IMR-90 (cell line): ENCODE measurements at regions not wholly inside any gene's neighbourhood (a gene's known extent, or its start where the extent isn't known, plus 50 kb on each side); places are given as distances from the start of the nearest gene placed in this dataset.
A peak's percentile ranks its signal among the peaks of the same experiment; 100 is the strongest.

Experiments
- ATAC-seq: fragments of 200-7000 bp; cut with Tn5 transposase; 2 replicates; pipeline ENCODE4 v1.9.1; 2020; ENCODE audit warnings: low read depth, mild to moderate bottlenecking, moderate library complexity
- BruUV-seq: library from RNA; stranded (reverse); fragments of 400-500 nt; replicated peaks from 2 replicates; lab custom pipeline; 2021; lab: Mats Ljungman, UMichigan
- CTCF ChIA-PET: fragments of 300-600 bp; formaldehyde crosslinking; extraction: SDS; loops from one replicate; lab custom pipeline; 2021; ENCODE audit warnings: antibody characterized with exemption; lab: Yijun Ruan, JAX
- POLR2A ChIA-PET: fragments of 300-600 bp; sonication (Branson Sonifier 250); formaldehyde crosslinking; loops from one replicate; lab custom pipeline; 2022; ENCODE audit warnings: antibody characterized with exemption; ENCODE audit not compliant: unreplicated experiment; lab: Charles Lee
- DNase-seq: peaks from one replicate; pipeline ENCODE4 v3.0.0; 2013
- H2AFZ ChIP-seq: replicated peaks from 2 replicates; pipeline ENCODE3; 2013; ENCODE audit warnings: low read length, mild to moderate bottlenecking; ENCODE audit not compliant: poor library complexity
- H2AK5ac ChIP-seq: 2 replicates; pipeline ENCODE4 v1.6.1; 2013; ENCODE audit warnings: low read depth, low read length, inconsistent platforms
- H2AK9ac ChIP-seq: replicated peaks from 2 replicates; pipeline ENCODE3; 2013; ENCODE audit warnings: mild to moderate bottlenecking, low read depth, low read length, moderate library complexity; ENCODE audit not compliant: poor library complexity
- H2BK120ac ChIP-seq: 2 replicates; pipeline ENCODE4 v1.6.1; 2013; ENCODE audit warnings: low read depth, low read length, inconsistent platforms
- H2BK15ac ChIP-seq: 3 replicates; pipeline ENCODE4 v1.6.1; 2013; ENCODE audit warnings: low read depth, low read length, inconsistent platforms
- H2BK20ac ChIP-seq: 2 replicates; pipeline ENCODE4 v1.6.1; 2013; ENCODE audit warnings: low read depth, mild to moderate bottlenecking, inconsistent platforms, low read length, moderate library complexity
- H2BK5ac ChIP-seq: 2 replicates; pipeline ENCODE4 v1.6.1; 2013; ENCODE audit warnings: mild to moderate bottlenecking, low read depth, low read length, inconsistent platforms; ENCODE audit not compliant: poor library complexity, severe bottlenecking
- H3K14ac ChIP-seq: replicated peaks from 2 replicates; pipeline ENCODE4 v1.6.1; 2013; ENCODE audit warnings: low read depth, low read length, inconsistent platforms
- H3K18ac ChIP-seq: 2 replicates; pipeline ENCODE4 v1.6.1; 2013; ENCODE audit warnings: low read depth, low read length, control low read depth
- H3K23ac ChIP-seq: 2 replicates; pipeline ENCODE4 v1.6.1; 2013; ENCODE audit warnings: low read depth, low read length, inconsistent platforms
- H3K27ac ChIP-seq: 2 replicates; pipeline ENCODE4 v1.5.1; 2013; ENCODE audit warnings: mild to moderate bottlenecking, control low read depth, low read length; ENCODE audit not compliant: insufficient read depth
- H3K27me3 ChIP-seq: 2 replicates; pipeline ENCODE4 v1.6.1; 2013; ENCODE audit warnings: low read length; ENCODE audit not compliant: control insufficient read depth, insufficient read depth
- H3K36me3 ChIP-seq: 2 replicates; pipeline ENCODE4 v1.6.1; 2013; ENCODE audit warnings: low read length, mixed read lengths; ENCODE audit not compliant: control insufficient read depth, insufficient read depth
- H3K4ac ChIP-seq: 2 replicates; pipeline ENCODE4 v1.6.1; 2013; ENCODE audit warnings: low read depth, low read length, inconsistent platforms
- H3K4me1 ChIP-seq: 2 replicates; pipeline ENCODE4 v1.6.1; 2013; ENCODE audit warnings: low read length, mixed read lengths; ENCODE audit not compliant: control insufficient read depth, insufficient read depth
- H3K4me2 ChIP-seq: 2 replicates; pipeline ENCODE4 v1.6.1; 2013; ENCODE audit warnings: low read depth, mild to moderate bottlenecking, control low read depth, low read length, moderate library complexity
- H3K4me3 ChIP-seq: 2 replicates; pipeline ENCODE4 v1.5.1; 2013; ENCODE audit warnings: low read depth, mild to moderate bottlenecking, control low read depth, low read length, moderate library complexity; ENCODE audit not compliant: insufficient read depth
- H3K56ac ChIP-seq: 2 replicates; pipeline ENCODE4 v1.6.1; 2013; ENCODE audit warnings: low read length, inconsistent platforms; ENCODE audit not compliant: insufficient read depth; ENCODE audit errors: extremely low read depth
- H3K79me1 ChIP-seq, 2 experiments: 2 replicates each; pipeline ENCODE4 v1.6.1; 2013; ENCODE audit warnings: low read length in 2 of 2, inconsistent platforms in 1 of 2, low read depth in 1 of 2
- H3K9ac ChIP-seq: 2 replicates; pipeline ENCODE4 v1.6.1; 2013; ENCODE audit warnings: low read depth, low read length, control low read depth
- H3K9me1 ChIP-seq: 2 replicates; pipeline ENCODE4 v1.6.1; 2013; ENCODE audit warnings: low read length, inconsistent platforms; ENCODE audit not compliant: insufficient read depth
- H3K9me3 ChIP-seq: 2 replicates; pipeline ENCODE4 v1.6.1; 2013; ENCODE audit warnings: low read length; ENCODE audit not compliant: control insufficient read depth, insufficient read depth
- H4K20me1 ChIP-seq: 2 replicates; pipeline ENCODE4 v1.6.1; 2013; ENCODE audit warnings: low read length, inconsistent platforms; ENCODE audit not compliant: insufficient read depth
- H4K5ac ChIP-seq: 2 replicates; pipeline ENCODE4 v1.6.1; 2013; ENCODE audit warnings: mild to moderate bottlenecking, low read depth, low read length, control low read depth
- H4K8ac ChIP-seq, 2 experiments: 2 replicates each; pipeline ENCODE4 v1.6.1; 2013; ENCODE audit warnings: low read depth in 2 of 2, low read length in 2 of 2, control low read depth in 1 of 2, inconsistent platforms in 1 of 2
- H4K91ac ChIP-seq: 2 replicates; pipeline ENCODE4 v1.6.1; 2013; ENCODE audit warnings: low read depth, low read length, inconsistent platforms; ENCODE audit not compliant: insufficient read depth
- FOS ChIP-seq: fragments of 150-350 bp; IDR thresholded peaks from 2 replicates; pipeline ENCODE4 v1.6.1; 2016; ENCODE audit warnings: low read depth, low read length
- RAD21 ChIP-seq: IDR thresholded peaks from 2 replicates; pipeline ENCODE4 v1.6.1; 2012; ENCODE audit warnings: low read length, improper control_type of control experiment
- SMC3 ChIP-seq: fragments of 150-350 bp; IDR thresholded peaks from 2 replicates; pipeline ENCODE4 v1.6.1; 2016; ENCODE audit warnings: low read depth, mild to moderate bottlenecking, antibody characterized with exemption, low read length, moderate library complexity
- WGBS, 2 experiments: methylation state at CpG; one replicate each; pipeline versions ENCODE4 v1.1.5 to v1.1.7; 2013; ENCODE audit warnings: missing lambda C conversion rate in 2 of 2; ENCODE audit not compliant: insufficient read length in 1 of 2; ENCODE audit errors: extremely low coverage in 2 of 2; 5-methylcytosine and 5-hydroxymethylcytosine counted together
- dilution Hi-C: fragments of 300-500 bp; cut with HindIII; formaldehyde crosslinking; loops from one replicate; pipeline ENCODE4 v1.14.3; 2018; ENCODE audit warnings: low sequenced_read_pairs; ENCODE audit not compliant: unreplicated experiment
- in situ Hi-C: fragments of 300-500 bp; cut with MboI; formaldehyde crosslinking; loops from 3 replicates; pipeline ENCODE4 v1.14.3; 2019; ENCODE audit warnings: low sequenced_read_pairs, inconsistent platforms, mixed read lengths
- intact Hi-C: fragments of 100-400 bp; cut with micrococcal nuclease; formaldehyde crosslinking; loops from 2 replicates; pipeline ENCODE4 v1.10.0; 2022
- TF ChIP-seq, protein P1 (sequence below): conservative IDR thresholded peaks from 2 replicates; pipeline ENCODE4 v1.5.1; 2012; ENCODE audit warnings: mild to moderate bottlenecking, low read depth, low read length, improper control_type of control experiment

DNA sequence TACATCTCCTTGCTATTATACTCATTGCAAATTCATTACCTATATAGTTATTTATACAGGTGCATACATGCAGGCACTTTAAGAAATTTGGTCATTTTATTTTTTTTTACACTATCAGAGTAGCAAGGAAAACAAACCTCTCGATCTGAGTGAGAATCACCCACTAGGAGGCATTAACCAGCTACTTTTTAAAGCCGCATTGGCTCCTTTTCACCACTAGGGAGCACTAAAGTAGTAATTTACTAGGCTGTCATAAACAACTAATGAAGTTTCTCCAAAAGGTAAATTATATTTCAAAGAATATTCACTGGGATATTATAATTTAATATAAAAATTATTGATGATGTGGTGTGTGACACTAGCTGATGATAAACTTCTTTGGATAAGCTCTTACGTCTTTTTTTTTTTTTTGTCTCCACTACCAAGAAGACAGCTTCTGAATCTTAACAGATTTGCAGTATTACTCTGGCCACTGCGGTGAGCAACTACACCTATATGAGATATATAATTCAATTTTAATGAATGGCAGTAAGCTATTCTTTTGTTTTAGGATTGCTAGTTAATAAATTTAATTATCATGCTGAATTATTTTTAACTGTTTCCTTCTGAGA, 101.9 kb downstream of the NOL4 start:
- Histone ChIP-seq H2BK5ac (no peak overlapping the region), H3K4me3 (no peak overlapping the region), H3K4ac (no peak overlapping the region), H3K27me3 (no peaks in the 10 kb centered on the region), H3K27ac (no peak overlapping the region), H4K8ac (no peak overlapping the region), H3K18ac (no peak overlapping the region), H2BK20ac (no peak overlapping the region), H2BK120ac (no peak overlapping the region), H3K56ac (no peak overlapping the region), H3K79me1 (no peaks in the 10 kb centered on the region), H4K5ac (no peak overlapping the region), H3K36me3 (no peaks in the 10 kb centered on the region), H3K9ac (no peak overlapping the region), H4K20me1 (no peaks in the 10 kb centered on the region), H3K4me2 (no peak overlapping the region), H2BK15ac (no peak overlapping the region), H3K14ac (no peak overlapping the region), H4K91ac (no peak overlapping the region), H2AK9ac (no peak overlapping the region), H2AK5ac (no peak overlapping the region), H3K23ac (no peak overlapping the region), H3K9me3 (no peaks in the 10 kb centered on the region), H3K4me1 (no peaks in the 10 kb centered on the region), H3K9me1 (no peaks in the 10 kb centered on the region), H2AFZ (no peak overlapping the region)
- CTCF ChIA-PET, result interaction anchor here (0.6 to 2.4 kb wide), 13 partner anchors 10 to 665 kb away, joined by 3 to 22 read pairs (median 4); no protein-coding TSS in a partner anchor
- in situ Hi-C loops (loop anchor here (10.0 to 25.0 kb wide), 2 partner anchors 202 to 664 kb away; no protein-coding TSS in a partner anchor), intact Hi-C loops (loop anchor here (1.0 to 5.0 kb wide), 4 partner anchors 199 to 666 kb away; no protein-coding TSS in a partner anchor), dilution Hi-C loops (no loop called here)
- peak; percentile 53 for DNase-seq
- BruUV-seq, result no TSS peak
- WGBS, 2 experiments, result no CpG with 5 or more reads among the region's 4 CpGs
- ATAC-seq, result peak; percentile 69; the same call in 1 of the 2 replicates
- TF ChIP-seq, protein P1, sequence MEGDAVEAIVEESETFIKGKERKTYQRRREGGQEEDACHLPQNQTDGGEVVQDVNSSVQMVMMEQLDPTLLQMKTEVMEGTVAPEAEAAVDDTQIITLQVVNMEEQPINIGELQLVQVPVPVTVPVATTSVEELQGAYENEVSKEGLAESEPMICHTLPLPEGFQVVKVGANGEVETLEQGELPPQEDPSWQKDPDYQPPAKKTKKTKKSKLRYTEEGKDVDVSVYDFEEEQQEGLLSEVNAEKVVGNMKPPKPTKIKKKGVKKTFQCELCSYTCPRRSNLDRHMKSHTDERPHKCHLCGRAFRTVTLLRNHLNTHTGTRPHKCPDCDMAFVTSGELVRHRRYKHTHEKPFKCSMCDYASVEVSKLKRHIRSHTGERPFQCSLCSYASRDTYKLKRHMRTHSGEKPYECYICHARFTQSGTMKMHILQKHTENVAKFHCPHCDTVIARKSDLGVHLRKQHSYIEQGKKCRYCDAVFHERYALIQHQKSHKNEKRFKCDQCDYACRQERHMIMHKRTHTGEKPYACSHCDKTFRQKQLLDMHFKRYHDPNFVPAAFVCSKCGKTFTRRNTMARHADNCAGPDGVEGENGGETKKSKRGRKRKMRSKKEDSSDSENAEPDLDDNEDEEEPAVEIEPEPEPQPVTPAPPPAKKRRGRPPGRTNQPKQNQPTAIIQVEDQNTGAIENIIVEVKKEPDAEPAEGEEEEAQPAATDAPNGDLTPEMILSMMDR, result peak; percentile 98
- TF ChIP-seq SMC3 (peak; percentile 69), RAD21 (peak; percentile 62), FOS (no peak)
- POLR2A ChIA-PET, result no interaction called here
